Superior temporal gyrus (tissue), 1 donor: ENCODE measurements at regions not wholly inside any gene's neighbourhood (a gene's known extent, or its start where the extent isn't known, plus 50 kb on each side); places are given as distances from the start of the nearest gene placed in this dataset.

Experiments
- DNase-seq: peaks from one replicate; pipeline ENCODE4 v3.0.0-alpha.2; 2016; ENCODE audit errors: extremely low spot score

DNA sequence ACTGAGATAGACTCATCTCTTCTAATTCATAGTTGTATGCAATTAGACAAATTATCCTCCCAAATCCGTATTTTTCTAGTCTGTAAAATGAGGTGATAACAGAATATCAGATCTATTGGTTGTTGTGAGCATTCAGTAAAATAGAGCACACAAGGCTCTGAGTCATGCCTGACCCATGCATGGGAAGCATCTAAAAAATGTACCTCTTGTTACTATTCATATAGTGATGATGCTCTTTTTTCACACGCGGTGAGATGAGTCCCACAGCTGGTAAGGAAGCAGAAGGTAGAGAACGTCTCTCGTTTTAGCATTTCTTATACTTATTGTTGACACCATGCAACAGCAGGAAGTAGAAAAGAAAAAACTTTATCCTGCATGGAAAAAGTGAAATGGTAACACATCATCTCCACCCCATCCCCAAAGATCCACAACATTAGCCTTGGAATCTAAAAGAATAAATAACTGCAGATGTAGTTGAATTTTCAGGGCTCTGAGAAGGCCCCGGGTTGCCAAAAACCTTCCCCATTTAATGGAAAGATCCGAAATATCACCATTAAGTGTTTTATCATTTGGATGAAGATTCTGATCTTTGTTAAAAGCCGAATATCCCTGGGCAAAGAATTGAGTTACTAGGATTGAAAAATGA is 215.6 kb downstream of the TMEM114 start:
- DNase-seq, result peak; percentile 39

DNA sequence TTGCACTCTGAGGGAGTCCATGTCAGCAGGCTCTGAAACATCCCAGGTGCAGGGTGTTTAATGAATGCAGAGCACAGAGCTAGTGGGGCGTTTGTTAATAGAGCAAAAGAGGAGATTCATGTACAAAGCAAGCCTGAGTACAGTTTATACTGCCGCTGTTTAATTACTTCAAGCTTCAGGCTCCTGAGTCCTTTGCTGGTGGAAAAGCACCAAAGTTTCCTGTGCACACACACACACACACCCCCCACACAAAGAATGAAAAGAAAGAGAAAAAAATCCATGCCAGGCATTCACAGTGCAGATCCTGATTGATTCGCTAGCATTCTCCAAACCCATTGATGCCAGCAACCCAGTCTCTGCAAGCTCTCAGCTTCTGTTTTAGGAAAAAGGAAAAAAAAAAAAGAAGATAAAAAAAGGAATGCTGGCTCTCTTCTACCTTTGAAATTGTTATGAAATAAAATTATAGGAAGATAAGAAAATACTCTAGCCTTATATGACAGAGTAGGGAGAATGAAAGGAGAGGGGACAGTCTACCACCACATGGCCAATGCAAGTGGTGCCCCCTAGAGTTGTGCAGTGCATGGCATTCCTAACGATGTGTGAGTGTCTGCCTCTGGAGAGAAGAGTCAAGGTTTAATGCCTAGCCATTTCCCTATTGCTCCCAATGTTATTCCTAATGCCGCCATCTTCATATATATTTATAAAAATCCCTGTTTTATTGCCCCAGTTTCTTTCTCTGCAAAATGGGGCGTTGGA is 216.5 kb downstream of the TMEM114 start:
- DNase-seq, result peak; percentile 46

- no peak for DNase-seq
Observed at GRCh38 chr16:8372141-8372540, 218.2 kb downstream of the TMEM114 start.

- DNase-seq, result peak; percentile 65
Observed at GRCh38 chr16:8370374-8371270, 219.7 kb downstream of the TMEM114 start.

- no peak for DNase-seq
Observed at GRCh38 chr16:8358937-8359336, 231.4 kb downstream of the TMEM114 start.

- DNase-seq, result peak; percentile 38
Observed at GRCh38 chr16:8355675-8356074, 234.6 kb downstream of the TMEM114 start.

GRCh38 chr16:8346294-8346693 is 244.0 kb downstream of the TMEM114 start:
- no peak for DNase-seq

DNA sequence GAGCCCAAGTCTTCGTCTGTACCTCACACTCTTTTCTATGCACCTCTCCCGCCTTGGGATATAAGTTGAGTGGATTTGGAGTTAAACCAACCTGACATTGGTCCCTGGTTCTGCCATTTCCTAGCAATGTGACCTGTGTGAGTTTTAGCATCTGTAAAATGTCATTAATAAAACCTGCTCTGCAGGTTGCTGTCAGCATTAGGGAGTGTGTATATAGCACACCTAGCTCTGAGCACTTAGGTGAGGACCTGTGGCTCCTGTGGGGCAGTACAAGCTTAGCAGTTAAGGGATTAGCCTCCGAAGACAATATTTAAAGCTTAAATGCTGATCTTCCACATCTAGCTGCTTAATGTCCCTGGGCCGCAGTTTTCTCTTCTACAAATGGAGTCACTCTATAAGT is 248.0 kb downstream of the TMEM114 start:
- DNase-seq, result no peak

DNA sequence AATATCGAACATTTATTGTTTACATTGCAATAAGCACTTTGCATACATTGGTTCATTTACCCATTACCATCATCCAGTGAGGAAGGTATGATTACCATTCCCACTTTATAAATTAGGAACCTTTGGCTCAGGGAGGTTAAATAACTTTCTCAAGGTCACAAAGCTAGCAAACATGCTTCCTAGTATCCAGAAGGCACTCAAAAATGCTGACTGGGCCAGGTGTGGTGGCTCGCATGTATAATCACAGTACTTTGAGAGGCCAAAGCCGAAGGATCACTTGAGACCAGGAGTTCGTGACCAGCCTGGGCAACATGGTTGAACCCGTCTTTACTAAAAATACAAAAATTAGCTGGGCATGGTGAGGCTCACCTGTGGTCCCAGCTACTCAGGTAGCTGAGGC is 259.6 kb downstream of the TMEM114 start:
- no peak for DNase-seq

DNA sequence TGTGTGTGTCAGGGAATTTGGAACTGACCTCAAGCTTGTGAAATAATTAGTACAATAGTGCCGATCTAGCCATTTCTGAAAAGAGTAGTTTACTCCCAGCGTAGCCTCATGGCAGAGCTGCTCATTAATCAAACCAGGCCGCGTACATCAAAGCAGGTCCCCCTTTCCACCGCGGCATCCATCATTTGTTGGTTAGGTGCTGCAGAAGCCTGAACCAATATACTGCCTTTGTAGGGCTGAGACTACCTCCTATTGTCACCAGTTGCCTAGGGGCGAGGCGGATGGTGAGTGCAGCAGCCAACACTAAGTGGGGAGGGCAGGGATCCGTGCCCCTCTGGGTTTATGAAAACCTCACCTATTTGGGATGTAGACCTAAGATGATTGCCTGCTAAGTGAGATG is 264.1 kb downstream of the TMEM114 start:
- no peak for DNase-seq

GRCh38 chr16:8323153-8323552 is 267.2 kb downstream of the TMEM114 start:
- no peak for DNase-seq

DNA sequence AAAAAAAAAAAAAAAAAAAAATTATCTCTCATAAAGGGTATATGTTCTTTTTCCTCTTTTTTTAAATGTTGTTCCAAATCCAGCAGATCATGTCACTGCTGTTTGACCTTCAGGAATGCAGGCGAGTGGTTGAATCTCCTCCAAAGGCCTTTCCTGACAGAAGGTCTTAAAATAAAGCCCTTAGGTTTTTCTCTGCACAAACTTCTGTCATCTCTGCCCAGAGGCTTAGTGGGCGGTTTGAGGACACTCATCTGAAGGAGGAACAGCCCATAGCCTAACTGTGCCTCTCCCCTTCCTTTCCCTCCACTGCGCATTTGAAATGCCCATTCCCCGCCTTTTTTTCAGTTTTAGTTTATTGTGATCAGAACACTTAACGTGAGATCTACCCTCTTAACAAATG is 270.2 kb downstream of the TMEM114 start:
- no peak for DNase-seq

GRCh38 chr16:8310816-8311215 is 279.5 kb downstream of the TMEM114 start:
- no peak for DNase-seq

GRCh38 chr16:8310323-8310722 is 280.0 kb downstream of the TMEM114 start:
- no peak for DNase-seq

DNA sequence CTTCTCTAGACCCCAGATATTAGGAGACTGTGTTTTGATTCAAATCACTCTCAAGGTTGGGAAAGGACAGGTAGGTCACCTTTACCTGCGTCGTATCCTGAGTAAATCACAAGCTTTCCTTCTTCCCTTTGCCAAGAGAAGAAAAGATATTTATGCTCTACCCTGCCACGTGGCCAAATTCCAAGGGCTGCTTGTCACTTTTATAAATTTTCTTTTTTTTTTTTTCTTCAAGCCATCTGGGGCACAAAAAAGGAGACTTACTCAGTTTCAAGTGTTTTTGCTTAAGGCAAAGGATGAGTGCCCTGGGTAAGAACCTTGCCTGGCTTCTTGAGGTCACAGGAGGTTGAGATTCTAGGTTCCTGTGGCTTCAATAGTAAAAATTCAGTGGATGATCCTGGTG is 285.1 kb downstream of the TMEM114 start:
- DNase-seq, result no peak

DNA sequence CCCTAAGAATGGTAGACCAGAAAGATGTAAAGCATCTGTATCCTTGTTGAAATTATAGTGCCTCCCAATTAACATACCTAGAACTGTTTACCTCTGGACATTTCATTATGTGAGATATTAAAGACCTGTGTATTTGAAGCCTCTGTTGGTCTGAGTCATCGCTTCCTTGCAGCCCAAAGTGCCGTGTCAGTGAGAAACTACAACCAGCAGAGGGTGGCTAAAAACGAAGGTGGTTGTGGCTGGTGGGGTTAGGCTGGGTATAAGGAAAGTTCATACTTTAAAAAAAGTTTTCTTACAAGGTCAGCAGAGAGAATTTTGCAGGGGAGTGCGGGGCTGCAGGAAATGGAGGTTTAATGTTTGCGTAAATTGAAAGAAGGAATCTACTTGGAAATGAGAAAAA is 290.7 kb downstream of the TMEM114 start:
- DNase-seq, result no peak

DNA sequence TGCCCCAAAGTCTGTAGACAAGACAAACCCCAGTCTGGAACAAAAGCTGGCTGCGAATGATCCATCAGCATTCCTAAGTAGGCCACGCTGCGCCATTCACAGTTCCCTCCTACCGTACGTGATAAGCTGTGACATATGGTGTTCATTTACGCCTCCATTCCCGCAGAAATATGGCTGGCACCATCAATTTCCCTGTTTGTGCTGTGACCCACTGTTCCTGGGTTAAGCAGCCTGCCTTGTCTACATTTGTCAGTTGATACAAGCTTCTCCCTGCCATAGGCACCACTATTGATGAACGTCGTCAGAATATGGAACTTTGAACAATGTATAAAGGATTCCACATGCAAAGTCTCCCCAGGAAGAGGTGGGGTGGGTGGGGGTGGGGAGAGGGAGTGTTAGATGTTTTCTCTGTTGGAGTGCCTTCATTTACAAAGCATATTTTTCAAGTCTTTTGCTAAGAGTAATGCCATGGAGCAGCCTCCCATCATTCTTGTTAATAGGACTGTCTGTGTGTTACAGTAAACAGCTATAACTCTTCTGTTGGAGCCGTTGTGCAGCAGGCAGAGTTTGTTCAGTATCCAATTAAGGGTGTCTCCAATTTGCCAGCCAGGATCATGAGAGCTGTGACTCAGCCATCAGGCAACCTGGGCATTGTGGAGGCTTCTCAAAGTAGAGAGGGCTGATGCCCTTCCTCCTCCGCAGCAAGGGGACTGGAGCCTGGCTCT is 294.6 kb downstream of the TMEM114 start:
- no peak for DNase-seq

DNA sequence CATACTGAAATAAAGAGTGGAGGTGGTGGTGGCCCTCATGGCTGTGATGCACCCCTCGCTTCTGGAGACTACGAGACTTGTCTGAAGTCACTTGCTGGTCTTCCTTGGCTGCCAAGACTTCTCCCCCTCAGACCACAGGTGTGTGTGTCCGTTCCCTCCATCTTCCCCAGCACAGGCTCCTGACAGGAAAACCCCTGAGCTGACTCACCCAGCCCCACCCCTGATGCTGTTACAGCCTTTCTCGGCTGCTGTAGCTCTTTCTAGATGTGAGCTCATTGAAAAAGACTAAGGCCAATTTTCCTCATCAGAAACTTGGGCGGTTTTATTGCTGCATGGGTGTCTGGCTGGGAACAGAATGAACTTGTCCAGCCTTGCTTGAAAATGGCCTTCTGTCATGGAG is 296.9 kb downstream of the TMEM114 start:
- DNase-seq, result no peak

GRCh38 chr16:8292271-8292670 is 298.0 kb downstream of the TMEM114 start:
- DNase-seq, result no peak

DNA sequence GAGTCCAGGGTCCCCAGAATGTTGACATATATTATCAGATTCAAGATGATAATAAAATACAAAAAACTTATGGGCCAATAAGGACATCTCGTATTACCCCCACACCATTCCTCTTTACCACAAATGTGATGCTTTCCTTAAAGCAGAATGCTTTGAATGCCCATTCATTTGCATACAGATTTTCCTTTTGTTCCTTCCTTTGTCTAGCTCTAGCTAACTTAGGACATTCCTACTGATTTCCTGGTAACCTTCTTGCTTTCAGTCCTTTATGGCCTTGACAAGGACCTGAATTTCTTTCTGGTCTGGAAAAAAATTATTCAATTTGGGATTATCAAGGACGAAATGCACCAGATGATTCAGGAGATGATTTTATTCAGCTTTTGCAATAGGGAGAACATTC is 304.0 kb downstream of the TMEM114 start:
- DNase-seq, result no peak

DNA sequence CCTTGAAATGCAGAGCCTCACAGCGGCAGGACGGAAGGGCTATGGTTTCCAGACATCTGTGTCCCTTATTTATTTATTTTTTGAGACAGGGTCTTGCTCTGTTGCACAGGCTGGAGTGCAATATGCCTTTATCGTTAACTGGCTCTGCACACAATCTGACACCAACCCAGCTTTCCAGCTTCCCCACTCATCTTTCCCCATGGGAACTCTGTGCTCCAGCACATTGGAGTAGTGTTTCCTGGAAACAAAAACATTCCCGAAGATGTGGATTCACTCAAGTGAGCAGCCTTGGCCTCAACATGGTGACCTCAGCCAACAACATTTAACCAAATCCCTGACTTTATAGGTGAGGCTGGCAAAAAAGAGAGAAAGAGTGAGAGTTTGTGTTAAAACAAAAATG is 307.1 kb downstream of the TMEM114 start:
- DNase-seq, result no peak

DNA sequence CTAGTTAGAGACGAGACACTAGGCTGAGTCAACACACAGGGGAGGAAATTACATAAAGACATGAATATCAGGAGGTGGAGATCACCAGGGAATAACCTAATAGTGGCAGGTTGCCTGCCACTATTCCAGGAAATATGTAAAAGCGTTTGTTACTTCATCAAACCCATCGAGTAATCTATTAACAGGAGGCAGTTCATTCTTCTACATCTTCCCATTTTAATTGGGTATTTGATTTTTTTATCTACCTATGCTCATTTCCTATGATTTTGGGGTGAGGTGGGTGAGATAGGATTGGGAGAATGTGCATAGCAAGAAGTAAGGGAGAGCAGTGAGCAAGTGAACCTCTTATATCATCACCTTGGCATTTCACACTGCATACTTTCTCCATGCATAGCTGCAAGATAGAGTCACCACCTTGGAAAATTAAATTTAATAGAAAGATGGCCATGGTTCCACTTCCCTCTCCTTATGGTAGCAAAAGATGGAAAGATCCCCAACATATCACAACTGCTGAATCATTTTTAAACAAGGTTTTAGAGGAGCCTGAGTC is 312.2 kb downstream of the TMEM114 start:
- DNase-seq, result no peak
